Suprapubic skin (tissue), 4 donors: ENCODE measurements at regions not wholly inside any gene's neighbourhood (a gene's known extent, or its start where the extent isn't known, plus 50 kb on each side); places are given as distances from the start of the nearest gene placed in this dataset.

Source experiments
- DNase-seq, 2 donors: peaks; one replicate each; pipeline ENCODE4 v3.0.0-alpha.2; 2019; ENCODE audit warnings: low spot score in 2 of 2
- H3K27ac ChIP-seq: fragments of 200-600 bp; sonication (generic); one replicate; pipeline ENCODE4 v1.5.1; 2019
- H3K27me3 ChIP-seq: fragments of 200-600 bp; sonication (generic); one replicate; pipeline ENCODE4 v1.5.1; 2019
- H3K36me3 ChIP-seq: fragments of 200-600 bp; sonication (generic); one replicate; pipeline ENCODE4 v1.5.1; 2019
- H3K4me1 ChIP-seq: fragments of 200-600 bp; sonication (generic); one replicate; pipeline ENCODE4 v1.5.1; 2019
- H3K4me3 ChIP-seq: fragments of 200-600 bp; sonication (generic); one replicate; pipeline ENCODE4 v1.5.1; 2019; ENCODE audit warnings: mild to moderate bottlenecking
- H3K9me3 ChIP-seq: fragments of 200-600 bp; sonication (generic); one replicate; pipeline ENCODE4 v1.5.1; 2019
- CTCF ChIP-seq, 2 donors: fragments of 200-600 bp in 1 of 2; fragments of 450-650 bp in 1 of 2; sonication (generic) in 1 of 2; IDR thresholded peaks; one replicate each; pipeline ENCODE4 v1.5.1; 2016 to 2019; ENCODE audit warnings: antibody characterized with exemption in 2 of 2, mild to moderate bottlenecking in 1 of 2, moderate library complexity in 1 of 2
- EP300 ChIP-seq: sonication (generic); formaldehyde crosslinking; IDR thresholded peaks from one replicate; pipeline ENCODE4 v1.6.1; 2017; ENCODE audit warnings: antibody characterized with exemption
- POLR2A ChIP-seq, 2 donors: fragments of 450-650 bp; IDR thresholded peaks; one replicate each; pipeline ENCODE4 v1.6.1; 2017; ENCODE audit warnings: antibody characterized with exemption in 2 of 2, mild to moderate bottlenecking in 2 of 2, moderate library complexity in 2 of 2
- POLR2AphosphoS5 ChIP-seq, 3 donors: sonication (generic); formaldehyde crosslinking; IDR thresholded peaks; one replicate each; pipeline ENCODE4 v1.6.1; 2017; ENCODE audit warnings: antibody characterized with exemption in 3 of 3
- WGBS: methylation state at CpG from one replicate; pipeline ENCODE4 v1.1.5; 2018; 5-methylcytosine and 5-hydroxymethylcytosine counted together

- TF ChIP-seq POLR2AphosphoS5 (IDR thresholded peaks at IDR 0.05) (no peak), CTCF (IDR thresholded peaks at IDR 0.05) (no peak), POLR2A (IDR thresholded peaks at IDR 0.05) (no peak), EP300 (no peak)
- no peak overlapping the region for H3K27ac ChIP-seq
- no peak for DNase-seq
- H3K9me3 ChIP-seq: no peaks in the 10 kb centered on the region
- H3K4me3 ChIP-seq: no peak overlapping the region
- no peaks in the 10 kb centered on the region for H3K36me3 ChIP-seq
- 66% methylated on average over 3 of the region's 3 CpGs for WGBS
- no peaks in the 10 kb centered on the region for H3K27me3 ChIP-seq
- no peaks in the 10 kb centered on the region for H3K4me1 ChIP-seq
Measured at GRCh38 chr5:15421381-15421780, 78.6 kb upstream of the FBXL7 start.

GRCh38 chr5:15420201-15420600, 79.8 kb upstream of the FBXL7 start:
- TF ChIP-seq CTCF (IDR thresholded peaks at IDR 0.05) (no peak), POLR2A (IDR thresholded peaks at IDR 0.05) (no peak), POLR2AphosphoS5 (IDR thresholded peaks at IDR 0.05) (no peak), EP300 (no peak)
- Histone ChIP-seq H3K36me3 (no peaks in the 10 kb centered on the region), H3K27me3 (no peaks in the 10 kb centered on the region), H3K4me3 (no peak overlapping the region), H3K9me3 (no peaks in the 10 kb centered on the region), H3K4me1 (no peaks in the 10 kb centered on the region), H3K27ac (no peak overlapping the region)
- whole genome bisulfite sequencing: 70% methylated on average over 5 of the region's 5 CpGs
- peak in 1 of 2 donors; percentile 60 for DNase-seq

GRCh38 chr5:15417156-15417555, 82.8 kb upstream of the FBXL7 start:
- TF ChIP-seq POLR2A (IDR thresholded peaks at IDR 0.05) (no peak), CTCF (IDR thresholded peaks at IDR 0.05) (no peak)
- Histone ChIP-seq H3K27me3 (no peaks in the 10 kb centered on the region), H3K36me3 (no peaks in the 10 kb centered on the region), H3K4me1 (no peaks in the 10 kb centered on the region), H3K9me3 (no peaks in the 10 kb centered on the region), H3K27ac (no peak overlapping the region), H3K4me3 (no peak overlapping the region)
- WGBS: 88% methylated on average over 3 of the region's 3 CpGs
- no peak for DNase-seq

- no peak for DNase-seq
- Histone ChIP-seq H3K36me3 (no peaks in the 10 kb centered on the region), H3K27ac (no peak overlapping the region), H3K4me1 (no peaks in the 10 kb centered on the region), H3K9me3 (peaks cover 4% of the 10 kb centered on the region), H3K4me3 (no peak overlapping the region), H3K27me3 (no peaks in the 10 kb centered on the region)
- WGBS: 95% methylated on average over 1 of the region's 1 CpG
- no peak for TF ChIP-seq CTCF (IDR thresholded peaks at IDR 0.05)
- TF ChIP-seq POLR2A (IDR thresholded peaks at IDR 0.05): no peak
- no peak for TF ChIP-seq POLR2AphosphoS5 (IDR thresholded peaks at IDR 0.05)
- no peak for TF ChIP-seq EP300
Measured at GRCh38 chr5:15406478-15406877, 93.5 kb upstream of the FBXL7 start.

GRCh38 chr5:15393146-15393545, 106.8 kb upstream of the FBXL7 start:
- WGBS: 86% methylated on average over 1 of the region's 1 CpG
- Histone ChIP-seq H3K27me3 (no peaks in the 10 kb centered on the region), H3K4me1 (no peaks in the 10 kb centered on the region), H3K9me3 (no peaks in the 10 kb centered on the region), H3K27ac (no peak overlapping the region), H3K4me3 (no peak overlapping the region), H3K36me3 (no peaks in the 10 kb centered on the region)
- TF ChIP-seq EP300 (no peak), POLR2A (IDR thresholded peaks at IDR 0.05) (no peak), POLR2AphosphoS5 (IDR thresholded peaks at IDR 0.05) (no peak), CTCF (IDR thresholded peaks at IDR 0.05) (no peak)
- no peak for DNase-seq
